ENCODE measurements at regions not wholly inside any gene's neighbourhood (a gene's known extent, or its start where the extent isn't known, plus 50 kb on each side); places are given as distances from the start of the nearest gene placed in this dataset.

- no peak overlapping the region for H3K27ac Mint-ChIP-seq (ENCODE audit: unreplicated experiment)
- H3K4me1 Mint-ChIP-seq (ENCODE audit: unreplicated experiment) = peaks cover 13% of the 10 kb centered on the region
- H3K4me3 Mint-ChIP-seq (ENCODE audit: unreplicated experiment) = no peak overlapping the region
- H3K9me3 Mint-ChIP-seq (ENCODE audit: unreplicated experiment) = no peaks in the 10 kb centered on the region
- DNase-seq (ENCODE audit: low spot score) = no peak
- peaks cover 3% of the 10 kb centered on the region for H3K27me3 Mint-ChIP-seq (ENCODE audit: unreplicated experiment)
- no peaks in the 10 kb centered on the region for H3K36me3 Mint-ChIP-seq (ENCODE audit: low read depth, unreplicated experiment)
- TF ChIP-seq CTCF (IDR thresholded peaks at IDR 0.05; ENCODE audit: unreplicated experiment) = no peak
Observed at GRCh38 chr13:110037925-110038573, 251.7 kb upstream of the IRS2 start.

- Mint-ChIP-seq H3K9me3 (ENCODE audit: unreplicated experiment) (no peaks in the 10 kb centered on the region), H3K27ac (ENCODE audit: unreplicated experiment) (no peak overlapping the region), H3K4me3 (ENCODE audit: unreplicated experiment) (no peak overlapping the region)
Observed at GRCh38 chr13:110036060-110036459, 249.7 kb upstream of the IRS2 start.

GRCh38 chr13:110034031-110034549 is 247.7 kb upstream of the IRS2 start:
- DNase-seq (ENCODE audit: low spot score) = no peak
- TF ChIP-seq CTCF (IDR thresholded peaks at IDR 0.05; ENCODE audit: unreplicated experiment) = no peak
- Mint-ChIP-seq H3K27ac (ENCODE audit: unreplicated experiment) (no peak overlapping the region), H3K9me3 (ENCODE audit: unreplicated experiment) (no peaks in the 10 kb centered on the region), H3K4me1 (ENCODE audit: unreplicated experiment) (peaks cover 13% of the 10 kb centered on the region), H3K36me3 (ENCODE audit: low read depth, unreplicated experiment) (no peaks in the 10 kb centered on the region), H3K4me3 (ENCODE audit: unreplicated experiment) (no peak overlapping the region), H3K27me3 (ENCODE audit: unreplicated experiment) (peaks cover 3% of the 10 kb centered on the region)

More at GRCh38 chr13:110036060-110036459, 249.7 kb upstream of the IRS2 start:
- no peaks in the 10 kb centered on the region for H3K36me3 Mint-ChIP-seq (ENCODE audit: low read depth, unreplicated experiment)
- peaks cover 13% of the 10 kb centered on the region for H3K4me1 Mint-ChIP-seq (ENCODE audit: unreplicated experiment)
- peaks cover 3% of the 10 kb centered on the region for H3K27me3 Mint-ChIP-seq (ENCODE audit: unreplicated experiment)
- TF ChIP-seq CTCF (IDR thresholded peaks at IDR 0.05; ENCODE audit: unreplicated experiment) = no peak
- no peak for DNase-seq (ENCODE audit: low spot score)

GRCh38 chr13:110032969-110033368 is 246.6 kb upstream of the IRS2 start:
- H3K4me3 Mint-ChIP-seq (ENCODE audit: unreplicated experiment) = no peak overlapping the region
- H3K27ac Mint-ChIP-seq (ENCODE audit: unreplicated experiment) = no peak overlapping the region
- no peak for TF ChIP-seq CTCF (IDR thresholded peaks at IDR 0.05; ENCODE audit: unreplicated experiment)
- no peaks in the 10 kb centered on the region for H3K36me3 Mint-ChIP-seq (ENCODE audit: low read depth, unreplicated experiment)
- H3K4me1 Mint-ChIP-seq (ENCODE audit: unreplicated experiment) = peaks cover 13% of the 10 kb centered on the region
- no peak for DNase-seq (ENCODE audit: low spot score)
- H3K9me3 Mint-ChIP-seq (ENCODE audit: unreplicated experiment) = no peaks in the 10 kb centered on the region
- peaks cover 3% of the 10 kb centered on the region for H3K27me3 Mint-ChIP-seq (ENCODE audit: unreplicated experiment)

GRCh38 chr13:110030394-110030928 is 244.1 kb upstream of the IRS2 start:
- no peak for TF ChIP-seq CTCF (IDR thresholded peaks at IDR 0.05; ENCODE audit: unreplicated experiment)
- DNase-seq (ENCODE audit: low spot score) = no peak
- H3K27me3 Mint-ChIP-seq (ENCODE audit: unreplicated experiment) = peaks cover 2% of the 10 kb centered on the region
- H3K36me3 Mint-ChIP-seq (ENCODE audit: low read depth, unreplicated experiment) = no peaks in the 10 kb centered on the region
- no peak overlapping the region for H3K4me3 Mint-ChIP-seq (ENCODE audit: unreplicated experiment)
- peaks cover 2% of the 10 kb centered on the region for H3K4me1 Mint-ChIP-seq (ENCODE audit: unreplicated experiment)
- no peak overlapping the region for H3K27ac Mint-ChIP-seq (ENCODE audit: unreplicated experiment)
- H3K9me3 Mint-ChIP-seq (ENCODE audit: unreplicated experiment) = no peaks in the 10 kb centered on the region

All from endothelial cell (in vitro differentiated cells).